GM21367 (cell line): ENCODE measurements at regions not wholly inside any gene's neighbourhood (a gene's known extent, or its start where the extent isn't known, plus 50 kb on each side); places are given as distances from the start of the nearest gene placed in this dataset.
"Not testable (repeated sequence)": the region's sequence is repeated elsewhere in the genome, so short reads cannot be mapped to it uniquely, and the experiment has no call there.

ENCODE experiments used
- ATAC-seq: cut with Tn5 transposase; IDR thresholded peaks from one replicate; pipeline ENCODE4 v1.9.1; 2021; ENCODE audit not compliant: unreplicated experiment

DNA sequence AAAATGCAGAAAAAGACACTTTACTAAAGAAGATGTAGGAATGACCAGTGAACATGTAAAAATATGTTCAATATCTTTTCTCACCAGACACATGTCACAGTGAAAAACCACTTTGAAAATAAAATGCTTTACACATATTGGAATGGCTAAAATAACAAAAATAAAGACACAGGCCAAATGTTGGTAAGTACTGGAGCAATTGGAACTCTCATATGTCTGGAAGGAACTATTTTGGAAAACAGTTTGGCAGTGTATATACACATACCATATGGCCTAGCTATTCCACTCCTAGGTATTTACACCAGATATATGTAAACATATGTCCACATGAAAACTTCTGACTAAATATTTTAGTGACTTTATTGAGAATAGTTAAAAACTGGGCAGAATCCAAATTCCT lies 927.2 kb downstream of the BRINP3 start:
- no peak for ATAC-seq

DNA sequence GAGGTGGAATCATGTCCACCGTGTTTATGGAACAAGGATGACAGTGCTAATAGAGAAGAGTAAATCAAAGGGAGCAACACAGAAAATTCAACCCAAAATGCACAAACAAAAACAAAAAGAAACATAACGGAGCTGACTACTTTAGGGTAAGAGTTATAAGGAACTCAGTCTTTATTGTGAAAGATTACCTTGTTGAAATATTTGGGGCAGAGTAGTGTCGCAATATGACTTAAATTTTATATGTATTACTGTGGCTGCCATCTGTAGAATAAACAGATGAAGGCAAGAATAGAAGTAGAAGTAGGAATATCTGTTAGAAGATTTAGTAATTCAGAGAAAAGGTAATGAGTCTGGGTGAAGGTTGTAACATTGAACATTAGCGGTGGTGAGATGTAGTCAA lies 913.9 kb downstream of the BRINP3 start:
- no peak for ATAC-seq

DNA sequence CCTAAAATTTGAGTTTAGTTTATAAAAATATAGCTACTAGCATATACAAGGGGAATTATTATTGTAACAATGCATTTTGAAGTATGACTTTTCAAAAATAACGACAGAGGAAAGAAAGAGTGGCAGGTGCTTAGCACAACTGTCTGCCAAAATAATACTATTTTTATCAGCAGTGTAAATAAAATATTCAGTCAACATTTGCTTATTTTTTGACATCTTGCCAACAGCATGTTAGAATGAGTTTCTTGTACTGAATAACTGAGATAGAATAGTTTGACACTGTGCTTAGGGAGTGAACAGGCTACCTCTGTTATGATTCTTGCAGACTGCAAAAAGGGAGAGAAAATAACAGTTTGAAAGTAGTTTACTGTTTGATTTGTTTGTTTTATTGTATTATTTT lies 909.8 kb downstream of the BRINP3 start:
- no peak for ATAC-seq

DNA sequence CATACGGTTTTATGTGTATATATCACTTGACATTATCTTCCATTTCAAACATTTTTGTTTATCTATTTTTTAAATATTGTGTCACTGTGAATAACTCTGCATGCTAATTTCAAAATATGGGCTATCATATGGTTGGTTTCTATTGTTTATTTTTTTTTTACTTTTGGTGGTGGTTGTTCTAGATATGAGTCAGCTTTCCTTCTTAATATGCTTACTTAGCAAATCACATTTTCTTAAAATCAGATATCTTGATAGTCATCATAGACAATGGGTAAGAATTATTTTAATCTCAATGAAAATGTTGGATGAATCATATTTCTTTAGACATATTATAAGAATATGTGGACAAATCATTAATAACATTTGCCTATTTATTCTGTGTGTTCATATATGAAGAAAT lies 881.5 kb downstream of the BRINP3 start:
- no peak for ATAC-seq

DNA sequence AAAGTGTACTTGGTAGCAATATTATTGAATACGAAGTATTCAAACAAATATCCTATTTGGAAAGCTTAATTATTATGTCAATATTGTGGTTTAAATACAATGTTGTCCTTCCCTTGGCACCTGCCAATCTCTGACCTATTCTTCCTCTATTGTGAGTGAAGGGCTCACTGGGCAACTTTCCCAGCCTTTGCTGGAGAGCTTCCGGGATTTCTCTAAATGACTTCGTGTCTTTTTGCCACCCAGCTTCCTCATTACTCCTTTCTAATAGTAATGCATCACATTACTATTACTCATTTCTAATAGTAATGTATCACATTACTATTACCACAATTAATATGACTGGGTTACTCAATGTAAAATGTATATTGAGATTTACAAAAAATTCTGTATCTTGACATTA lies 880.6 kb downstream of the BRINP3 start:
- no peak for ATAC-seq

DNA sequence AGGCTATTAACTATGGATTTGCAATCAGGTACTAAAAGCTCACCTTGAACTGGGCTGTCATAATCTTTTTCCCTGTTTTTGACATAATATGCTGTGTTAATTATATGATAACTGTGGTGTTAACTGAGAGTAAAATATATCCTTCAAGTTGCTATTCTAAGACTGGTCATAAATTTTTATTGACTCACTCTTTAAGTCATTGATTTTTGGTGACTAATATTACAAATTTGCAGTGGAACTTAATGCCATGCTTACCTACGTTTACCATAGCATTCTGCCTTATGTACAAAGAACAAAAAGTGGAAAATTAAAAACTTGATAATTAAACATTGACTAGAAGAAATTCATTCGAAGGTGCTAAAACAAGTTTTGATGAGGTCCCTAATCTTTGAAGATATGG lies 872.4 kb downstream of the BRINP3 start:
- ATAC-seq, result no peak

DNA sequence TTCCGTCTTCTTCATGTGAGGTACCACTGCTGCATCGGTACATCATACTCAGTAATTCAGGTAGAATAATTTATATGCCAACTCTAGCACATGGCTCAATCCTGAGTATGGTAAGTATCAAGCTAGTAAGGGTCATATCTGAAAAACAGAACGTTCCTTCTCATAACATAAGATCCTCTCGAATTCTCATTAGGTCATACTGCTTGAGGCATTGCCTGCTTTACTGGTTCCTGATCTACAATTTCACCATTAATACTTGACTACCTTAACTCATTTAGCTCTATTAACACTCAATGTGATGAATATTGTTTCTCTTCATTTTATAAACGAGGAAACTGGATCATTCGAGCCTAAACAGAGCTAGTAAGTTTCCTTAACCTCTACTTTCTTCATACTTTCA lies 871.6 kb downstream of the BRINP3 start:
- no peak for ATAC-seq

DNA sequence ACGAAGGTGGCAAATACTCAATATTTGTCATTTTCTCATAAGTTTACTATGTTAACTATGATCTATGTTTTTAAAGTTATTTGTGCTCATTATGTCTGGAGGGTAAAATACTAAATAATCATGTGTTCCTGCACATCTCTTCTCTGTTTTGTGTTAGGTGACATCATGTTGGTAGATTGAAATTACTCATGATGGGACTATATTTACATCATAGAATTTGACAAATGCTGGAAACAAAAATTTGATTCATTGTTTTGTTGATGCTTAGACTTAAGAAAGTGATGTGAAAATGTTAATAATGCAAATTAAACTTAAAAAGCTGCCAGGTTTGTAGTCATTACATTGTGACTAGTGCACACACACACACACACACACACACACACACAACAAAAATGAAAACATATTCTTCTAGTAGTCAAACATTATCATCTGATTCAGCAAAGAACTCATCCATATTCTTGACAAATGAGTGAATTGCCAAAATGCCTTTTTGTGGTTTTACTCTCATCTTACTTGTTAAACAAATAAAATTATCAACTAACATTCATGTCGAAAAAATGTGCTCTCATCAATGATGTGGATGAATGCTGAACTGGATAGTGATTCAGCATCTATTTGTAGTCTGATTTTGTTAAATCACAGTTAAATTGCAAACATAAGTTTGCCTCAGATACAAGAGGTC lies 870.7 kb downstream of the BRINP3 start:
- ATAC-seq, result no peak

DNA sequence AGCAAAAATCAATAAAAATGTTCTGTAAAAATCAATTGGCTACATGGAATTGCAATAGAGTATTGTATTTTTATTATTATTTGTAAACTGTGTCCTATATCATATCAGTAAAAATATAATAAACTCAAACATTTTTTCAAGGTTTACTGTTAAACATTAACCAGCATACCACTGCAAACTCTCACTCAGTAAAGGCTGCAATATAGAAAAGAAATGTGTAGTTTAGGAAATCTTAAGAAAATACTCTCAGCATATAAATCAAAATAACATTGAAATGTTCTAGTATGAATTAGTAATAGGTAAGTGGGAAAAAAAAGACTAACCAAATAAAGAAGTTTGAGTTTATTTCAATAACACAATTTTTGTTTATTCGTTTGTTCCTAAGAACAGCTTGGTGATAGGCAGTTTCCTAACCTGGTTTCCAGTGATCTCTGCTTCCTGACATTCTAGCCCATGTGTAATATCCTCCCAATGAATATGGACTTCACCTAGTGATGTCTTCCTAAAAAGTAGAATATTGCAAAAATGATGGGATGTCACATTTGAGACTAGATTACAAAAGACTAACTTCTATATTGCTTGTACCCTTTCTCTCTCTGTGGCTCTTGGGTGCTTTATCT lies 870.1 kb downstream of the BRINP3 start:
- no peak for ATAC-seq

DNA sequence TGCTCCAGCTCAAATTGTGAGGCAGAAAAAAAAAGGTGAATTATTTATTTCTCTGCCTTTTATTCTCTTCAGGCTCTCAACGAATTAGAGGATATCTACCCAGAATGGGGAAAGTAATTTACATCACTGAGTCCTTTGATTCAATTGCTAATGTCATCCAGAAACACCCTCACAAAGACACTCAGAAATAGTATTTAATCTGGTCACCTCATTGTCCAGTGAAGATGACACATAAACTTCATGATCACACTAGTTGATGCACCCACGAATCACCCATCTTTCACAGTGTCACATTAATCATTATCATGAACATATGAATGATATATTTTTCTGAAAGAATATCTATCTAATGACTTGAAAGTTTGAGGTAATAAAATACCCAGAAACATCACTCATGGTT lies 868.5 kb downstream of the BRINP3 start:
- ATAC-seq, result no peak

DNA sequence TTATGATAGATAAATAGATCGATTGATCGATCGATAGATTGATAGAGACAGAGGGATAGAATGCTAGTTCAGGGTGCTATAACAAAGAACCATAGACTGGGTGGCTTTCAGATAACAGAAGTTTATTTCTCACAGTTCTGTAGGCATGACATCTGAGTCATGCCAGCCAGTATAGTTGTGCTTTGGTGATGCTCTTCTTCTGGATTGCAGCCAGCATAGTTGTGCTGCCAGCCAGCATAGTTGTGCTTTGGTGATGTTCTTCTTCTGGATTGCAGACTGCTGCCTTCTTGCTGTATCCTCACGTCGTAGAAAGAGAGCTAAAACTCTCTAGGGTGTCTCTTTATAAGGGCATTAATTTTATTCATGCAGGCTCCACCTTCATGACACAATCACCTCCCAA lies 860.8 kb downstream of the BRINP3 start:
- ATAC-seq, result no peak

DNA sequence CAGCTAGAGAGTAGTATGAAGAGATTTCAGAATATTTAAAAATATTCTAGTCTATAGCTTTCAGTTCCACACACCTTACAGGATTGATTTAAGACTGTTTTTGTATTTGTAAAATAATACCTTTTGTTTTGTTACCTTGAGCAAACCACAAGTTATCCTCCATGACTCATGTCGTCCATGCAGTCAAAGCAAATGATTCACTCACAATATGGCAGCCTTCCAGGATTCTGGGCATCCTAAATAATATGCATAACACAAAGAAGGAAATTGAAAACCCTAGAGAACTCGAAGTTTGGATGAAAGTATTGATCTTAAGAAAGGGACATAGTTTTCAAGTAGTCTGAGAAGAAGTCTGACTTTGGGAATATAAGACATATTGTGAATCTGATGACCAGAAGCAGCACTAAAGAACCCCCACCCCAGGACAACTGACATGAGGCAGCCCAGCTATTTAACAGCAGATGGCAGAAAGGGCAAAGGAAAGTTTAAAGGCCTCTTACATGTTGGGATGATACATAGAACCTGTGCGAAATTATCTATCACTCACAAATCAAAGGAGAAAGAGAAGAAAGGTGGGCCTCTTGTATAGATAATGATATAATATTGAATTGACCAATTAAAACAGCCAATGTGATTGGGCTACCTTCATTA lies 857.9 kb downstream of the BRINP3 start:
- ATAC-seq, result no peak

DNA sequence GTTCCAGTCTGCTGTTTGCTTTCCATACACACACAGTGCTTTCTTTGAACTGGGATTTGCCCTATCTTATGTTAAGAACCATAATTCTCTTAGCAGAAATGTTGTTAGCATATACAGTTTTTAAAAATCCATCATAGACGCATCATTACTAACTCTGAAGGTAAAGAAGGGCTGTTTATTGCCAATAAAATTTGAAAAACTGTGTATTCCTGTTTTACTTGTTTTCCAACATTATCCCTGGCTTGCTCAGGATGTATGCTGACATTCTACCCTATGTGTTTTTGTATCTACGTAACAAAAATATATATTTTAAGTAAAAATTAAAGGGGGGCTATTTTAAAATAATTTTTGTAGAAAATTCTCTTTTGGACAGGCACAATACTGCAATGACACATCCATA lies 857.2 kb downstream of the BRINP3 start:
- no peak for ATAC-seq

DNA sequence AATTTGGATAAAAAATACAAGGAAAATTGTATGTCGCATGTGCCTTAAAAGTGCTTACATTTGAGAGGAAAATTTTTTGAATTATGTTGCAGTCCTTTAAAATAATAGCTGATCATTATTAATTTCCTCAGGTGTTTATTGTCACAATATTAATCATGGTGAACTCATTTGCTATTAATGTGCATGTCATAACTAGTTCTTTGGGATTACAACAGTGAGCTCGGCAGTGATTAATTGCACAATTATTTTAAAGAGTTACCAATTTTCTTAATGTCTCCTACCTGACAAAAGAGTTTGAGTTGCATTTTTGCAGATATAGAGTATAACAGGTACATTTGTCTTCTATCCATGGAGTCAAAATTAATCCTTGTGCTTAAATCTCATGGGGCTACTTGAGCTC lies 854.3 kb downstream of the BRINP3 start:
- ATAC-seq, result no peak

DNA sequence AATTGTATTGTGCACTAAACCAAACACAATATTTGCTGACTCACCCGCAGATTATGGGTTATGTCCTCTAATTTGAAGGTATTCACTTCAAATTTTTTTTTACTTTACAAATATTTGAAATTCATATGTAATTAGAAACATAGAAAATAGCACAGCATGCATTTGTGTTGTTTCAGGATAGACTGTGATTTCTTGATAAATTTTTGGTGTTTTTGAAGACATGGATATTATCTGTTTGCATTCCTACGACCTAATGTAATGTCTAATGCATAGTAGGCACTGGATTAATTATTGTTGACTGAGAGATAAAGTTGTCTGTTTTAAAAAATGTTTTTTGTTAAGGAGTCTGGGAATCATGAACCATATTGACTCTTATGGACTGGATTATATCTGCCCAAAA lies 850.2 kb downstream of the BRINP3 start:
- no peak for ATAC-seq

DNA sequence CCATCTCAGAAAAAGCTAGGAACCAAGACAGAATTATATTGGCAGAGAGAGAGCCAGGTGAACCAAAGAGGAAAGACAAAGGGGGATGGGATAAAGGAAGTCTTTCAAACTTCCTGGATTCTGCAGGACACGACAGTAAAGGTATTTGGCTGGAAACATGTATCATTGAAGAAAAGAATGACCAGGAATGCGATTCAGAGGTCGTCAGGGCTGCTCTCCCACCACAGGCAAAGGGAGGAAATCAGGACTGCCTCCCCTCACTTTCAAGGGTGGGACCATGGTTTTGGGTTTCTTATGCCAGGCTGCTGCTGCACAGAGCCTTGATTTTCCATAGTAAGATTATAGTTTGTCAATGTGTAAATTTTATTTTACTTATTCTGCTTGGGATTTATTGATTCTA lies 848.8 kb downstream of the BRINP3 start:
- ATAC-seq, result no peak

DNA sequence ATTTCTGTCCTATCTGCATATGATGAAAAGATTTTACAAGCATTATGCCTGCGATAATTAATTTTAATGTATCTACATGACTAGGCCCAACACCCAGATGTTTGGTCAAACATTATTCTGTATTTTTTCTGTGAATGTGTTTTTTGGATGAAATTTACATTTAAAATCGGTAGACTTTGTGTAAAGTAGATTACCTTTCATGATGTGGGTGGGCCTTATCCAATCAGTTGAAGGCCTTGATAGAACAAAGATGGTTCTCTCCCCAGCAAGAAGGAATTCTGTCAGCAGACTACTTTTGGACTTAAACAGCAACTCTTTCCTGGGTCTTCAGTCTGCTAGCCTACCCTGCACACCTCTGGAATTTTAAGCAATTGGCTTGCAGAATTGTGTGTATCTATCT lies 844.0 kb downstream of the BRINP3 start:
- ATAC-seq, result no peak

DNA sequence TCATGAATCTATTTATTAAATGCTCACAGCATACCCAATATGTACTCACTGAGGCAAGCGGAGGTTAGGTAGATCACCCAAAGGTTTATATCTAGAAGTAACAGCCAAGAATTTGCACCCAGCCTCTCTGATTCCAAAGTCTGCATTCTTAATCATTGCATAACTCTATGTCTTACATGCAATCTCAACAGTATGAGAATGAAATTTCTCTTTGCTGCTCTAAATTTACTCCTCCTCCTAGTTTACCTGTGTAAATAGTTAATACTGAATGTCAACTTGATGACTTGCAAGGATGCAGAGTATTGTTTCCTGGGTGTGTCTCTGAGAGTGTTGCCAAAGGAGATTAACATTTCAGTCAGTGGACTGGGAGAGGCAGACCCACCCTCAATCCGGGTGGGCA lies 840.6 kb downstream of the BRINP3 start:
- no peak for ATAC-seq

DNA sequence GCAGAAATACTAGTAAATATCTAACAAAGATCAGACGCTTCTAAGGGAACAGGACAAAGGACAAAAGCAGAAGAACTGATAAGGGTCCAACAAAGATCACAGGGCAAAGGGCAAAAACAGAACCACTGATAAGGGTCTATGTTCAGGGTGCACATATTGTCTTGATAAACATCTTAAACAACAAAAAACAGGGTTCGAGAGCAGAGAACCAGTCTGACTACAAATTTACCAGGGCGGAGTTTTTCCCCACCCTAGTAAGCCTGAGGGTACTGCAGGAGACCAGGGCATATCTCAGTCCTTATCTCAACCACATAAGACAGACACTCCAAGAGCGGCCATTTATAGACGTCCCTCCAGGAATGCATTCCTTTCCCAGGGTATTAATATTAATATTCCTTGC lies 833.5 kb downstream of the BRINP3 start:
- ATAC-seq, result not testable (repeated sequence)

DNA sequence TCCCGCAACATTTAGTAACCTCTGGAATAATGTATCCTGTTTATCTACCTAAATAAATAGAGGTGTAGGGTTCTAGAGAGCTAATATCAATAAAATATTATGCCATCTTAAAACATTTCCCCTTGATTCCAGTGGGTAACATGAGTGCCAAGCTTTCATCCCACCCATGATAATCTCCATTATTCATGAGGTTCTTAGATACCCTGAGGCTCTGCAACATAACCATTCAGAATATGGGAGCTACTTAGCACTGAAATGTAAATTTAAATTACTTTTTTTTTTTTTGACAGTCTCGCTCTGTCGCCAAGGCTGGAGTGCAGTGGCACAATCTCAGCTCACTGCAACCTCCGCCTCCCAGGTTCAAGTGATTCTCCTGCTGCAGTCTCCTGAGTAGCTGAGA lies 832.7 kb downstream of the BRINP3 start:
- ATAC-seq, result no peak

DNA sequence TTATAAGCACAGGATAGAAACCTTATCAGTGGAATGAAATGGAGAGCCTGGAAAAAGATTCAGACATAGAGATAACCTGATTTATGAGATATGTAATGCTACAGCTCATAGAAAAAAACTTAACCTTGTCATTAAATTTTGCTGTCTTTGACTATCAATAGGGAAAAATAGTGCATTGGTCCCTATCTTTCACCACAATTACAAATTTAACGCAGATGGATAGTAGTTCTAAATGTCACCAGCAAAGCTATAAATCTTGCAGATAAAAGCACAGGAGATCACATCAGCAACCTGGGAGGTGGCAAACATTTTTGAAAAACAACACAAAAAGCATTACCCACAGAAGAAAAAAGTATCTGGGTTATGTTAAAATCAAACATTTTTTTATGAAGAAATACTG lies 831.6 kb downstream of the BRINP3 start:
- ATAC-seq, result no peak

DNA sequence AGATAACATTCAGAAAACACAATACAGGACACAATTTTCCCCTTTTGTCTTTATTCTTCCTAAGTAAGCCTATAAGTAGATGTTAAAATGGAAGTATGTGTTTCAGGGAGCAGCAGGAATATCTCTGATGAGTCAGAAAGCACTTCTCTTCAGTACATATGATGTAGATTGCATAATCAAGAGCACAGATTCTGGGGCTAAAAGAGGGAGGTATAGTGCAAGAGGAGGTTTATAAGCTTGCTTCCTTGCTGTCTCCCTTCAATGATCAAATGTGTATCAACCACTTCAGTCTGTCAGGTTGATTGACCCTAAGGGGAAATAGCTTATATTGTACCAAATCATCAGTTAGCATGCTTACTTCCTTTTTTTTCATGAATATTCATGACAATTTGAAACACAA lies 822.8 kb downstream of the BRINP3 start:
- no peak for ATAC-seq
